ENCODE measurements at regions not wholly inside any gene's neighbourhood (a gene's known extent, or its start where the extent isn't known, plus 50 kb on each side); places are given as distances from the start of the nearest gene placed in this dataset.

DNA sequence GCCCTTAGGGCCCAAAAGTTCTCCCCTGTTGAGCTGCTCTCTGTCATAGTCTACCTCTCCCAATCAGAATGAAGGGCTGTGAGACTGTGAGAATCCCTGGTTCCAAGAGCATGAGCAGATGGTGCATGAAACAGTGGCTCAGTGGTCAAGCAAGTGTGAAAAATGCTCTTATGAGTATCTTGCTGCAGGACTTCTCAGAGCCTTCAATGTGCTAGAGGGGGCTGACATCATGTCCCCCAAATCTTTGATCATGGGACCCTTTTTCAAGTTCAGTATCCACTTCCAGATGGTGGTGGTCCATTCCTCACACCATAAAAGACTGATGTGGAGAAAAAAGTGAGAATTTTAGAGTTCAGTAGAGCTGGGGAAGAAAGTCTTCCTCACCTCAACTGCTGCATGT lies 265.3 kb upstream of the HABP2 start:
- no peaks in the 10 kb centered on the region for H3K27me3 ChIP-seq (ENCODE audit: control insufficient read depth, insufficient read depth, low read length)
- no peak for DNase-seq (ENCODE audit: low read depth in 2 of 2)
- no peaks in the 10 kb centered on the region for H3K4me1 ChIP-seq (ENCODE audit: control insufficient read depth, extremely low read depth, insufficient read depth, low read length)
- no peaks in the 10 kb centered on the region for H3K79me2 ChIP-seq (ENCODE audit: control insufficient read depth, insufficient read depth, low read length)
- TF ChIP-seq CTCF (conservative IDR thresholded peaks at IDR 0.05 in 1 of 2, IDR thresholded peaks at IDR 0.05 in 1 of 2; ENCODE audit: low read depth in 1 of 2, low read length in 2 of 2) = no peak
- no peak for TF ChIP-seq EZH2 (IDR thresholded peaks at IDR 0.05; ENCODE audit: low read length, missing control alignments)
- no peak overlapping the region for H3K4me3 ChIP-seq (replicated peaks in 1 of 4; ENCODE audit: control extremely low read depth in 1 of 4, insufficient read depth in 1 of 4, low read depth in 3 of 4, low read length in 4 of 4)
- H3K27ac ChIP-seq (ENCODE audit: insufficient read depth, low read length) = no peak overlapping the region
- H3K36me3 ChIP-seq (ENCODE audit: control insufficient read depth, insufficient read depth, low read length) = no peaks in the 10 kb centered on the region
- H4K20me1 ChIP-seq (ENCODE audit: control insufficient read depth, extremely low read depth, insufficient read depth, low read length) = no peaks in the 10 kb centered on the region
- H2AFZ ChIP-seq (ENCODE audit: low read length) = no peak overlapping the region
- no peak overlapping the region for H3K4me2 ChIP-seq (ENCODE audit: extremely low read depth, insufficient read depth, low read length)
- H3K9ac ChIP-seq (ENCODE audit: insufficient read depth, low read length) = no peak overlapping the region
- H3K9me3 ChIP-seq (ENCODE audit: control insufficient read depth, insufficient read depth, low read depth, low read length) = no peaks in the 10 kb centered on the region

GRCh38 chr10:113290137-113290536 lies 262.7 kb upstream of the HABP2 start:
- no peaks in the 10 kb centered on the region for H3K9me3 ChIP-seq (ENCODE audit: control insufficient read depth, insufficient read depth, low read depth, low read length)
- no peaks in the 10 kb centered on the region for H3K79me2 ChIP-seq (ENCODE audit: control insufficient read depth, insufficient read depth, low read length)
- no peaks in the 10 kb centered on the region for H4K20me1 ChIP-seq (ENCODE audit: control insufficient read depth, extremely low read depth, insufficient read depth, low read length)
- H3K36me3 ChIP-seq (ENCODE audit: control insufficient read depth, insufficient read depth, low read length) = no peaks in the 10 kb centered on the region
- TF ChIP-seq CTCF (conservative IDR thresholded peaks at IDR 0.05 in 1 of 2, IDR thresholded peaks at IDR 0.05 in 1 of 2; ENCODE audit: low read depth in 1 of 2, low read length in 2 of 2) (no peak), EZH2 (IDR thresholded peaks at IDR 0.05; ENCODE audit: low read length, missing control alignments) (no peak)
- H3K4me3 ChIP-seq (replicated peaks in 1 of 4; ENCODE audit: control extremely low read depth in 1 of 4, insufficient read depth in 1 of 4, low read depth in 3 of 4, low read length in 4 of 4) = no peak overlapping the region
- no peak overlapping the region for H3K4me2 ChIP-seq (ENCODE audit: extremely low read depth, insufficient read depth, low read length)
- no peaks in the 10 kb centered on the region for H3K4me1 ChIP-seq (ENCODE audit: control insufficient read depth, extremely low read depth, insufficient read depth, low read length)
- no peak overlapping the region for H3K27ac ChIP-seq (ENCODE audit: insufficient read depth, low read length)
- no peaks in the 10 kb centered on the region for H3K27me3 ChIP-seq (ENCODE audit: control insufficient read depth, insufficient read depth, low read length)
- no peak overlapping the region for H3K9ac ChIP-seq (ENCODE audit: insufficient read depth, low read length)
- DNase-seq (ENCODE audit: low read depth in 2 of 2) = no peak
- no peak overlapping the region for H2AFZ ChIP-seq (ENCODE audit: low read length)

GRCh38 chr10:113291413-113291812 lies 261.4 kb upstream of the HABP2 start:
- Histone ChIP-seq H3K79me2 (ENCODE audit: control insufficient read depth, insufficient read depth, low read length) (no peaks in the 10 kb centered on the region), H3K36me3 (ENCODE audit: control insufficient read depth, insufficient read depth, low read length) (no peaks in the 10 kb centered on the region), H3K4me2 (ENCODE audit: extremely low read depth, insufficient read depth, low read length) (no peak overlapping the region), H3K27ac (ENCODE audit: insufficient read depth, low read length) (no peak overlapping the region), H3K4me3 (replicated peaks in 1 of 4; ENCODE audit: control extremely low read depth in 1 of 4, insufficient read depth in 1 of 4, low read depth in 3 of 4, low read length in 4 of 4) (no peak overlapping the region), H3K4me1 (ENCODE audit: control insufficient read depth, extremely low read depth, insufficient read depth, low read length) (no peaks in the 10 kb centered on the region), H4K20me1 (ENCODE audit: control insufficient read depth, extremely low read depth, insufficient read depth, low read length) (no peaks in the 10 kb centered on the region), H2AFZ (ENCODE audit: low read length) (no peak overlapping the region), H3K9me3 (ENCODE audit: control insufficient read depth, insufficient read depth, low read depth, low read length) (no peaks in the 10 kb centered on the region), H3K27me3 (ENCODE audit: control insufficient read depth, insufficient read depth, low read length) (no peaks in the 10 kb centered on the region), H3K9ac (ENCODE audit: insufficient read depth, low read length) (no peak overlapping the region)
- DNase-seq (ENCODE audit: low read depth in 2 of 2) = no peak
- TF ChIP-seq EZH2 (IDR thresholded peaks at IDR 0.05; ENCODE audit: low read length, missing control alignments) = no peak
- no peak for TF ChIP-seq CTCF (conservative IDR thresholded peaks at IDR 0.05 in 1 of 2, IDR thresholded peaks at IDR 0.05 in 1 of 2; ENCODE audit: low read depth in 1 of 2, low read length in 2 of 2)

Data from fibroblast of lung (primary cell).